ENCODE measurements at regions not wholly inside any gene's neighbourhood (a gene's known extent, or its start where the extent isn't known, plus 50 kb on each side); places are given as distances from the start of the nearest gene placed in this dataset.

DNA sequence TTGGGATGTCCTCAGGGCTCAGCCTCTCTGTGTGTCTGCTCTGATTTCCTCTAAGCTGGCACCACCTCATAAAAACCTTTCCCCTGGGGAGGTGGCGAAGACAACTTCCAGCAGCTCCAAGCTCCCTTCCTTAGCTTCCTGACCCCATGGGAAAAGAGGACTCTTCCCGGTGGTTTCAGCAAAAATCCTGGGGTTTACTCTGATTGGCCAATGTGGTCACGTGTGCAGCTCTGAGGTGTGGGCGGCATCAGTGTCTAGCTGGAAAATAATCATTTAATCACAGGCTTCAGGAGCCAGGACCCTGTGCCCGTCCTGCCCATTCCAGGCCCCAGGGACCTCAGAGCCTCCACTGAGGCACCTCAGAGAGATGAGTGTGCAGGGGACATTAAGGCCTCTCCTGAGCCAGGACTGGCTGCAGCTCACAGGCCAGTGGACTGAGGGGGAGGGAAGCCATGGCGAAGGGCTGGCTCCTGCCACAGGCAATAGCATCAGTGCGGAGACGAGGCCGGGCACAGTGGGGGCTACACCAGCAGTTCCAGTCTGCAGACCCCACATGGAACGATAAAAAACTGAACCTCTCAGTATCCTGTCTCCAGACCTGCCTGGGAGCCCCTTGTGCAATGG lies 104.1 kb downstream of the TPRA1 start:
- H3K4me3 ChIP-seq (ENCODE audit: low read depth, low read length) = no peak overlapping the region
- DNase-seq (ENCODE audit: low read depth) = no peak
- TF ChIP-seq MYC (IDR thresholded peaks at IDR 0.05; ENCODE audit: low read depth, low read length) = no peak
- no peak for TF ChIP-seq POLR2A (IDR thresholded peaks at IDR 0.05; ENCODE audit: extremely low read depth, insufficient read length)
- no peak for TF ChIP-seq CTCF (IDR thresholded peaks at IDR 0.05; ENCODE audit: low read depth, low read length)
- TF ChIP-seq MAX (IDR thresholded peaks at IDR 0.05; ENCODE audit: low read depth, low read length) = no peak

- TF ChIP-seq CTCF (IDR thresholded peaks at IDR 0.05; ENCODE audit: low read depth, low read length) = no peak
- no peak for TF ChIP-seq MAX (IDR thresholded peaks at IDR 0.05; ENCODE audit: low read depth, low read length)
- TF ChIP-seq POLR2A (IDR thresholded peaks at IDR 0.05; ENCODE audit: extremely low read depth, insufficient read length) = no peak
- TF ChIP-seq MYC (IDR thresholded peaks at IDR 0.05; ENCODE audit: low read depth, low read length) = no peak
- H3K4me3 ChIP-seq (ENCODE audit: low read depth, low read length) = no peak overlapping the region
- DNase-seq (ENCODE audit: low read depth) = no peak
These were observed 105.0 kb downstream of the TPRA1 start for GRCh38 chr3:127485396-127486170.

GRCh38 chr3:127484601-127485388 lies 105.7 kb downstream of the TPRA1 start:
- DNase-seq (ENCODE audit: low read depth) = no peak
- no peak for TF ChIP-seq MYC (IDR thresholded peaks at IDR 0.05; ENCODE audit: low read depth, low read length)
- TF ChIP-seq MAX (IDR thresholded peaks at IDR 0.05; ENCODE audit: low read depth, low read length) = no peak
- TF ChIP-seq CTCF (IDR thresholded peaks at IDR 0.05; ENCODE audit: low read depth, low read length) = no peak
- no peak for TF ChIP-seq POLR2A (IDR thresholded peaks at IDR 0.05; ENCODE audit: extremely low read depth, insufficient read length)
- H3K4me3 ChIP-seq (ENCODE audit: low read depth, low read length) = no peak overlapping the region

DNA sequence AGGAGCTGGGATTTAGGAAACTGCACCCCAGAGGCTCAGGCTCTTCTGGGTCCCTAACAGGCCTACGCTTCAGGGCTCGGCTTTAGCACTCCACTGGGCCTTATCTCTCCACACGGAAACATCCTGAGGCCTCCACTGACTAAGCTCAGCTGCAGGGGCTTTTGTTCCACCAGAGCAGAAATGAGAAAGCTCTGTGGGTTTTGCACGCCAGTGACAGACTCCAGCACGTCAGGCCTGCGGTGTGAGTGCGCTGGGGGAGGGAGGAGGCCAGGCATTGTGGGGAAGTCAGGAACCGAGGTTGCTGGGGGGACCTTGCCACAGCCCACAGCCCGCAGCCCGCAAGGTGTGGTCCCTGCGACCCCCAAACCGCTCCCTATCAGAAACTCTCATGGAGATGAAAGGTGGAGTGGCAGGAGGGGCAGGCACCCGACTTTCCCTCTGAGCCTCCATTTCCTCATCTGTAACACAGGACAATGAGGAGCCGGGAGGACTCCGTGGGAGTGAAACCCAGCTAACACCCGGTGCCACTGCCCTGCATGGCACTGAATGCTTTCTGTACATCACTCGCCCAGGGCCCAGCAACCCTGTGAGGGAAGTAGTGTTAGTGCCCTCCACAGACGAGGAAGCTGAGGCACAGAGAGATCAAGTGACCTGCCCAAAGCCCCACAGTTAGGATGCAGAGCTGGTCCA lies 106.5 kb downstream of the TPRA1 start:
- peak; percentile 28 for DNase-seq (ENCODE audit: low read depth)
- no peak overlapping the region for H3K4me3 ChIP-seq (ENCODE audit: low read depth, low read length)
- no peak for TF ChIP-seq MYC (IDR thresholded peaks at IDR 0.05; ENCODE audit: low read depth, low read length)
- TF ChIP-seq CTCF (IDR thresholded peaks at IDR 0.05; ENCODE audit: low read depth, low read length) = no peak
- no peak for TF ChIP-seq MAX (IDR thresholded peaks at IDR 0.05; ENCODE audit: low read depth, low read length)
- TF ChIP-seq POLR2A (IDR thresholded peaks at IDR 0.05; ENCODE audit: extremely low read depth, insufficient read length) = no peak

- DNase-seq (ENCODE audit: low read depth) = no peak
- H3K4me3 ChIP-seq (ENCODE audit: low read depth, low read length) = no peak overlapping the region
- TF ChIP-seq MYC (IDR thresholded peaks at IDR 0.05; ENCODE audit: low read depth, low read length) (no peak), MAX (IDR thresholded peaks at IDR 0.05; ENCODE audit: low read depth, low read length) (no peak), CTCF (IDR thresholded peaks at IDR 0.05; ENCODE audit: low read depth, low read length) (no peak), POLR2A (IDR thresholded peaks at IDR 0.05; ENCODE audit: extremely low read depth, insufficient read length) (no peak)
These were observed 107.4 kb downstream of the TPRA1 start for GRCh38 chr3:127483005-127483641.

All from NB4 (cell line).